ENCODE measurements at regions not wholly inside any gene's neighbourhood (a gene's known extent, or its start where the extent isn't known, plus 50 kb on each side); places are given as distances from the start of the nearest gene placed in this dataset.

DNA sequence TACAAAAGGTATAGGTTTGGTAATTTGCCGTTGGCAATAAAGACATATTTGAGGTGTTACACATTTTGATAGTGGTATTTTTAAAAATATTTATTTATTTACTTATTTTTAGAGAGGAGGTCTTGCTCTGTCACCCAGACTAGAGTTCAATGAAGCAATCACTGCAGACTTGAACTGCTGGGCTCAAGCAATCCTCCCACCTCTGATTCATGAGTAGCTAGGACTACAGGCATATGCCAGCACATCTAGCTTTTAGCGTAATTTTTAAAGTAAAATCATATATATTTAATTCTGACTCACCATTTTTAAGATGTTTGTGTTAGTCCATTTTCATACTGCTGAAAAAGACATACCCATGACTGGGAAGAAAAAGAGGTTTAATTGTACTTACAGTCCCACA is 1974.3 kb downstream of the EFNA5 start:
- Histone ChIP-seq H3K4me3 (ENCODE audit: low read depth, low read length) (no peak overlapping the region), H3K27ac (ENCODE audit: extremely low read depth, low read depth, low read length) (no peak overlapping the region), H3K9me3 (ENCODE audit: control insufficient read depth, insufficient read depth, low read depth, low read length) (no peaks in the 10 kb centered on the region), H3K4me1 (ENCODE audit: control insufficient read depth, insufficient read depth, low read length) (no peaks in the 10 kb centered on the region), H3K36me3 (ENCODE audit: control insufficient read depth in 2 of 2, insufficient read depth in 1 of 2, low read length in 2 of 2) (no peaks in the 10 kb centered on the region)
- ChIA-PET CTCF (no interaction called here), POLR2A (no interaction called here)
- TF ChIP-seq ZNF433 (tag by site-specific recombination; IDR thresholded peaks at IDR 0.05; ENCODE audit: low read depth) (no peak), ZNF155 (tag by site-specific recombination; IDR thresholded peaks at IDR 0.05) (no peak), ZNF239 (tag by site-specific recombination; IDR thresholded peaks at IDR 0.05) (no peak), IKZF3 (tag by site-specific recombination; IDR thresholded peaks at IDR 0.05) (no peak), GLI2 (tag by site-specific recombination; IDR thresholded peaks at IDR 0.05; ENCODE audit: borderline replicate concordance, low read depth) (no peak), ZIC2 (tag by site-specific recombination; IDR thresholded peaks at IDR 0.05) (no peak), OVOL3 (tag by site-specific recombination; IDR thresholded peaks at IDR 0.05) (no peak), ZNF701 (tag by site-specific recombination; IDR thresholded peaks at IDR 0.05) (no peak), GFI1B (tag by site-specific recombination; IDR thresholded peaks at IDR 0.05) (no peak), ZNF610 (tag by site-specific recombination; IDR thresholded peaks at IDR 0.05; ENCODE audit: borderline replicate concordance) (no peak), ZNF416 (tag by site-specific recombination; IDR thresholded peaks at IDR 0.05) (no peak), KLF7 (tag by site-specific recombination; IDR thresholded peaks at IDR 0.05; ENCODE audit: borderline replicate concordance) (no peak), ZNF501 (tag by site-specific recombination; IDR thresholded peaks at IDR 0.05) (no peak), ZNF629 (tag by site-specific recombination; IDR thresholded peaks at IDR 0.05) (no peak), RBAK (tag by site-specific recombination; IDR thresholded peaks at IDR 0.05) (no peak), ZNF549 (tag by site-specific recombination; IDR thresholded peaks at IDR 0.05) (no peak)
- TF ChIP-seq, protein P1, sequence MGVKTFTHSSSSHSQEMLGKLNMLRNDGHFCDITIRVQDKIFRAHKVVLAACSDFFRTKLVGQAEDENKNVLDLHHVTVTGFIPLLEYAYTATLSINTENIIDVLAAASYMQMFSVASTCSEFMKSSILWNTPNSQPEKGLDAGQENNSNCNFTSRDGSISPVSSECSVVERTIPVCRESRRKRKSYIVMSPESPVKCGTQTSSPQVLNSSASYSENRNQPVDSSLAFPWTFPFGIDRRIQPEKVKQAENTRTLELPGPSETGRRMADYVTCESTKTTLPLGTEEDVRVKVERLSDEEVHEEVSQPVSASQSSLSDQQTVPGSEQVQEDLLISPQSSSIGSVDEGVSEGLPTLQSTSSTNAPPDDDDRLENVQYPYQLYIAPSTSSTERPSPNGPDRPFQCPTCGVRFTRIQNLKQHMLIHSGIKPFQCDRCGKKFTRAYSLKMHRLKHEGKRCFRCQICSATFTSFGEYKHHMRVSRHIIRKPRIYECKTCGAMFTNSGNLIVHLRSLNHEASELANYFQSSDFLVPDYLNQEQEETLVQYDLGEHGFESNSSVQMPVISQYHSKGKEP (tag by site-specific recombination; IDR thresholded peaks at IDR 0.05), result no peak
- TF ChIP-seq, protein P2, sequence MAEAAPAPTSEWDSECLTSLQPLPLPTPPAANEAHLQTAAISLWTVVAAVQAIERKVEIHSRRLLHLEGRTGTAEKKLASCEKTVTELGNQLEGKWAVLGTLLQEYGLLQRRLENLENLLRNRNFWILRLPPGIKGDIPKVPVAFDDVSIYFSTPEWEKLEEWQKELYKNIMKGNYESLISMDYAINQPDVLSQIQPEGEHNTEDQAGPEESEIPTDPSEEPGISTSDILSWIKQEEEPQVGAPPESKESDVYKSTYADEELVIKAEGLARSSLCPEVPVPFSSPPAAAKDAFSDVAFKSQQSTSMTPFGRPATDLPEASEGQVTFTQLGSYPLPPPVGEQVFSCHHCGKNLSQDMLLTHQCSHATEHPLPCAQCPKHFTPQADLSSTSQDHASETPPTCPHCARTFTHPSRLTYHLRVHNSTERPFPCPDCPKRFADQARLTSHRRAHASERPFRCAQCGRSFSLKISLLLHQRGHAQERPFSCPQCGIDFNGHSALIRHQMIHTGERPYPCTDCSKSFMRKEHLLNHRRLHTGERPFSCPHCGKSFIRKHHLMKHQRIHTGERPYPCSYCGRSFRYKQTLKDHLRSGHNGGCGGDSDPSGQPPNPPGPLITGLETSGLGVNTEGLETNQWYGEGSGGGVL (tag by site-specific recombination; IDR thresholded peaks at IDR 0.05), result no peak
- TF ChIP-seq, protein P3, sequence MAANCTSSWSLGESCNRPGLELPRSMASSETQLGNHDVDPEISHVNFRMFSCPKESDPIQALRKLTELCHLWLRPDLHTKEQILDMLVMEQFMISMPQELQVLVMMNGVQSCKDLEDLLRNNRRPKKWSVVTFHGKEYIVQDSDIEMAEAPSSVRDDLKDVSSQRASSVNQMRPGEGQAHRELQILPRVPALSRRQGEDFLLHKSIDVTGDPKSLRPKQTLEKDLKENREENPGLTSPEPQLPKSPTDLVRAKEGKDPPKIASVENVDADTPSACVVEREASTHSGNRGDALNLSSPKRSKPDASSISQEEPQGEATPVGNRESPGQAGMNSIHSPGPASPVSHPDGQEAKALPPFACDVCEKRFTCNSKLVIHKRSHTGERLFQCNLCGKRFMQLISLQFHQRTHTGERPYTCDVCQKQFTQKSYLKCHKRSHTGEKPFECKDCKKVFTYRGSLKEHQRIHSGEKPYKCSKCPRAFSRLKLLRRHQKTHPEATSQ (tag by site-specific recombination; IDR thresholded peaks at IDR 0.05), result no peak
- TF ChIP-seq, protein P4, sequence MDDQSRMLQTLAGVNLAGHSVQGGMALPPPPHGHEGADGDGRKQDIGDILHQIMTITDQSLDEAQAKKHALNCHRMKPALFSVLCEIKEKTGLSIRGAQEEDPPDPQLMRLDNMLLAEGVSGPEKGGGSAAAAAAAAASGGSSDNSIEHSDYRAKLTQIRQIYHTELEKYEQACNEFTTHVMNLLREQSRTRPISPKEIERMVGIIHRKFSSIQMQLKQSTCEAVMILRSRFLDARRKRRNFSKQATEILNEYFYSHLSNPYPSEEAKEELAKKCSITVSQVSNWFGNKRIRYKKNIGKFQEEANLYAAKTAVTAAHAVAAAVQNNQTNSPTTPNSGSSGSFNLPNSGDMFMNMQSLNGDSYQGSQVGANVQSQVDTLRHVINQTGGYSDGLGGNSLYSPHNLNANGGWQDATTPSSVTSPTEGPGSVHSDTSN (CRISPR knock-in tag; IDR thresholded peaks at IDR 0.05), result no peak

DNA sequence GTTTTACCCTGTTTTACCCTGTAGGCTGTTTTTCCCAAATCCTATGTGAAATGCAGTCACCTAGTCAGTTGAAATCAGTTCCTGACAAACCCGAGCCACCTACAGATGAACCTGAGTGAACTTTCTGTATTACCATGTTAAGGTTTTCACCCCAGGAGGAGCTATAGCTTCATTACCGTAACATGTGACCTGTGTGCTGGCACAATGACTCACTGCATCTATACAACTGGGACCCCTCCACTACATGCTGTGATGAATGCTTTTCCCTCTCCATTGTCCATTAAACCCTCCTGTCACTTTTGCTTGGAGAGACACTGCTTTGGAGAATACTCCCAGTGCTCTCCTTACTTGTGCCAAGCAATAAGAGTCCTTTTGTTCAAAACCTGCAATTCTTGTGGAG is 1974.8 kb downstream of the EFNA5 start:
- ChIA-PET POLR2A (no interaction called here), CTCF (no interaction called here)
- Histone ChIP-seq H3K4me1 (ENCODE audit: control insufficient read depth, insufficient read depth, low read length) (no peaks in the 10 kb centered on the region), H3K27ac (ENCODE audit: extremely low read depth, low read depth, low read length) (no peak overlapping the region), H3K4me3 (ENCODE audit: low read depth, low read length) (no peak overlapping the region), H3K36me3 (ENCODE audit: control insufficient read depth in 2 of 2, insufficient read depth in 1 of 2, low read length in 2 of 2) (no peaks in the 10 kb centered on the region), H3K9me3 (ENCODE audit: control insufficient read depth, insufficient read depth, low read depth, low read length) (no peaks in the 10 kb centered on the region)
- TF ChIP-seq ZNF292 (tag by site-specific recombination; IDR thresholded peaks at IDR 0.05; ENCODE audit: borderline replicate concordance, low read depth), result no peak
- TF ChIP-seq, protein P5, sequence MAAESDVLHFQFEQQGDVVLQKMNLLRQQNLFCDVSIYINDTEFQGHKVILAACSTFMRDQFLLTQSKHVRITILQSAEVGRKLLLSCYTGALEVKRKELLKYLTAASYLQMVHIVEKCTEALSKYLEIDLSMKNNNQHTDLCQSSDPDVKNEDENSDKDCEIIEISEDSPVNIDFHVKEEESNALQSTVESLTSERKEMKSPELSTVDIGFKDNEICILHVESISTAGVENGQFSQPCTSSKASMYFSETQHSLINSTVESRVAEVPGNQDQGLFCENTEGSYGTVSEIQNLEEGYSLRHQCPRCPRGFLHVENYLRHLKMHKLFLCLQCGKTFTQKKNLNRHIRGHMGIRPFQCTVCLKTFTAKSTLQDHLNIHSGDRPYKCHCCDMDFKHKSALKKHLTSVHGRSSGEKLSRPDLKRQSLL (tag by site-specific recombination; IDR thresholded peaks at IDR 0.05), result no peak
- no peak for TF ChIP-seq ZNF16 (tag by site-specific recombination; IDR thresholded peaks at IDR 0.05; ENCODE audit: low read depth)
- no peak for TF ChIP-seq ZNF248 (tag by site-specific recombination; IDR thresholded peaks at IDR 0.05)
- no peak for TF ChIP-seq ZNF274 (IDR thresholded peaks at IDR 0.05; ENCODE audit: low read length)
- no peak for TF ChIP-seq ZNF274 (tag by site-specific recombination; IDR thresholded peaks at IDR 0.05; ENCODE audit: borderline replicate concordance)
- TF ChIP-seq ZNF514 (tag by site-specific recombination; IDR thresholded peaks at IDR 0.05), result no peak

Data from HEK293 (cell line).